GM23338 (cell line): ENCODE measurements at regions not wholly inside any gene's neighbourhood (a gene's known extent, or its start where the extent isn't known, plus 50 kb on each side); places are given as distances from the start of the nearest gene placed in this dataset.

Source experiments
- ATAC-seq: fragments of 200-7000 bp; cut with Tn5 transposase; 3 replicates; pipeline ENCODE4 v1.9.1; 2020
- DNase-seq: peaks from one replicate; pipeline ENCODE4 v3.0.0-alpha.2; 2015; ENCODE audit warnings: low spot score
- H2AFZ ChIP-seq: fragments of 200-600 bp; sonication (generic); 2 replicates; pipeline ENCODE4 v1.8.0; 2016; ENCODE audit warnings: antibody characterized with exemption, mild to moderate bottlenecking, moderate library complexity
- H3F3A ChIP-seq: fragments of 200-600 bp; sonication (generic); replicated peaks from 2 replicates; pipeline ENCODE4 v1.8.0; 2017; ENCODE audit warnings: antibody characterized with exemption, mixed run types, low read depth
- H3K27ac ChIP-seq: fragments of 200-600 bp; sonication (generic); 2 replicates; pipeline ENCODE4 v1.6.1; 2016; ENCODE audit warnings: low read depth
- H3K27me3 ChIP-seq: fragments of 200-600 bp; sonication (generic); 2 replicates; pipeline ENCODE4 v1.8.0; 2016; ENCODE audit warnings: mild to moderate bottlenecking, mixed run types, moderate library complexity; ENCODE audit not compliant: insufficient read depth
- H3K36me3 ChIP-seq: fragments of 200-600 bp; sonication (generic); 2 replicates; pipeline ENCODE4 v1.8.0; 2016; ENCODE audit warnings: mild to moderate bottlenecking; ENCODE audit not compliant: insufficient read depth
- H3K4me1 ChIP-seq: fragments of 200-600 bp; sonication (generic); 2 replicates; pipeline ENCODE4 v1.8.0; 2016; ENCODE audit warnings: mild to moderate bottlenecking, moderate library complexity; ENCODE audit not compliant: insufficient read depth
- H3K4me2 ChIP-seq: fragments of 200-600 bp; sonication (generic); 2 replicates; pipeline ENCODE4 v1.7.1; 2017; ENCODE audit warnings: mixed run types
- H3K4me3 ChIP-seq: fragments of 200-600 bp; sonication (generic); 2 replicates; pipeline ENCODE4 v1.6.1; 2016; ENCODE audit warnings: mixed run types
- H3K79me2 ChIP-seq: fragments of 200-600 bp; sonication (generic); replicated peaks from 2 replicates; pipeline ENCODE4 v1.8.0; 2017; ENCODE audit warnings: mild to moderate bottlenecking; ENCODE audit not compliant: insufficient read depth
- H3K9me2 ChIP-seq: fragments of 200-600 bp; sonication (generic); 2 replicates; pipeline ENCODE4 v1.8.0; 2017; ENCODE audit not compliant: insufficient read depth
- H4K20me1 ChIP-seq: fragments of 200-600 bp; sonication (generic); replicated peaks from 2 replicates; pipeline ENCODE4 v1.8.0; 2017; ENCODE audit warnings: mild to moderate bottlenecking; ENCODE audit not compliant: insufficient read depth
- H3K27ac Mint-ChIP-seq: 2 replicates; pipeline ENCODE4 v1.8.0; 2020; ENCODE audit warnings: inconsistent platforms, mild to moderate bottlenecking, moderate library complexity, mixed read lengths
- H3K27me3 Mint-ChIP-seq: 3 replicates; pipeline ENCODE4 v1.8.0; 2022; ENCODE audit warnings: low read depth, mild to moderate bottlenecking, moderate library complexity, mixed read lengths, inconsistent platforms; ENCODE audit not compliant: insufficient read depth, poor library complexity
- H3K36me3 Mint-ChIP-seq: 3 replicates; pipeline ENCODE4 v1.8.0; 2021; ENCODE audit warnings: low read depth, mild to moderate bottlenecking, inconsistent platforms, moderate library complexity, mixed read lengths
- H3K4me1 Mint-ChIP-seq: 3 replicates; pipeline ENCODE4 v1.8.0; 2020; ENCODE audit warnings: mild to moderate bottlenecking, inconsistent platforms, mixed read lengths
- H3K4me3 Mint-ChIP-seq: 3 replicates; pipeline ENCODE4 v1.8.0; 2021; ENCODE audit warnings: moderate library complexity, mild to moderate bottlenecking, inconsistent platforms, mixed read lengths
- H3K9me3 Mint-ChIP-seq: 3 replicates; pipeline ENCODE4 v1.8.0; 2020; ENCODE audit warnings: moderate library complexity, mild to moderate bottlenecking, inconsistent platforms, mixed read lengths
- CREB1 ChIP-seq: fragments of 250-450 bp; sonication (Bioruptor Pico); IDR thresholded peaks from 2 replicates; pipeline ENCODE4 v1.5.0; 2020; ENCODE audit warnings: low read depth, mild to moderate bottlenecking, moderate library complexity
- EZH2 ChIP-seq: fragments of 200-600 bp; sonication (generic); IDR thresholded peaks from one replicate; pipeline ENCODE4 v1.8.0; 2017; ENCODE audit warnings: antibody characterized with exemption, mild to moderate bottlenecking, low read depth; ENCODE audit not compliant: unreplicated experiment
- EZH2phosphoT487 ChIP-seq: fragments of 200-600 bp; sonication (generic); IDR thresholded peaks from one replicate; pipeline ENCODE4 v1.8.1; 2018; ENCODE audit warnings: antibody characterized with exemption; ENCODE audit not compliant: unreplicated experiment
- JUNB ChIP-seq: IDR thresholded peaks from one replicate; pipeline ENCODE4 v1.6.1; 2016; ENCODE audit warnings: antibody characterized with exemption; ENCODE audit not compliant: unreplicated experiment
- NANOG ChIP-seq: IDR thresholded peaks from 2 replicates; pipeline ENCODE4 v1.6.1; 2016; ENCODE audit warnings: antibody characterized with exemption, borderline replicate concordance
- POLR2AphosphoS5 ChIP-seq: IDR thresholded peaks from 2 replicates; pipeline ENCODE4 v1.6.1; 2016; ENCODE audit warnings: antibody characterized with exemption, low read depth
- STAT1 ChIP-seq: IDR thresholded peaks from one replicate; pipeline ENCODE4 v1.6.1; 2016; ENCODE audit warnings: antibody characterized with exemption; ENCODE audit not compliant: unreplicated experiment
- ZNF114 ChIP-seq: fragments of 250-450 bp; sonication (Bioruptor Pico); IDR thresholded peaks from 2 replicates; pipeline ENCODE4 v1.5.0; 2020; ENCODE audit warnings: mild to moderate bottlenecking, moderate library complexity
- ZNF331 ChIP-seq: fragments of 250-450 bp; sonication (Bioruptor Pico); IDR thresholded peaks from 2 replicates; pipeline ENCODE4 v1.5.0; 2020; ENCODE audit warnings: low read depth, mild to moderate bottlenecking, moderate library complexity
- TF ChIP-seq, protein P1 (sequence below), 2 experiments: fragments of 200-600 bp in 1 of 2; sonication (generic) in 1 of 2; conservative IDR thresholded peaks; 2 replicates each; pipeline versions ENCODE4 v1.5.1 to v1.6.1; 2016 to 2017; ENCODE audit warnings: antibody characterized with exemption in 2 of 2, low read depth in 2 of 2, mild to moderate bottlenecking in 2 of 2, moderate library complexity in 1 of 2
- TF ChIP-seq, protein P2 (sequence below): fragments of 250-450 bp; sonication (Bioruptor Pico); IDR thresholded peaks from 2 replicates; pipeline ENCODE4 v1.5.0; 2020; ENCODE audit warnings: mild to moderate bottlenecking, moderate library complexity
- TF ChIP-seq, protein P3 (sequence below): IDR thresholded peaks from one replicate; pipeline ENCODE4 v1.6.1; 2018; ENCODE audit warnings: antibody characterized with exemption; ENCODE audit not compliant: unreplicated experiment
- TF ChIP-seq, protein P4 (sequence below): IDR thresholded peaks from 2 replicates; pipeline ENCODE4 v1.6.1; 2016; ENCODE audit warnings: antibody characterized with exemption

DNA sequence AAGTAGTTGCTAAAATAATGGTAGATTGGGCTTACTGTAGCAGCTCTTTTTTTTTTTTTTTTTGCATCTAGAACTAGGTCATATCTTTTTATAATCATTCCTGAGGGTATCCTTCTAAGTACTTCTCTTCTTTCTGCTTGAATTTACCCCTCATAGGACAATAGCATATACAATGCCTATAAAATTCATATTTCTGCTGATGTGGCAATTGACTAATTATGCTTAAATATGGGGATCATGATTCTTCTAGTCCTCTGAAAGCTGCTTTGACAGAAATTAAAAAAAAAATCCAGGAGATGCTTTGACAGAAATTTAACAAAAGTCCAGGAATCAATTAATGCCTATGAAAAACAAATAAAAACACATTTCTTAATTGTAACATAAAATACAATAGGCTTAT lies 358.4 kb downstream of the CCDC85A start:
- TF ChIP-seq ZNF331: no peak
- TF ChIP-seq EZH2phosphoT487: no peak
- no peak for TF ChIP-seq ZNF114
- no peak for TF ChIP-seq NANOG
- TF ChIP-seq, protein P1, sequence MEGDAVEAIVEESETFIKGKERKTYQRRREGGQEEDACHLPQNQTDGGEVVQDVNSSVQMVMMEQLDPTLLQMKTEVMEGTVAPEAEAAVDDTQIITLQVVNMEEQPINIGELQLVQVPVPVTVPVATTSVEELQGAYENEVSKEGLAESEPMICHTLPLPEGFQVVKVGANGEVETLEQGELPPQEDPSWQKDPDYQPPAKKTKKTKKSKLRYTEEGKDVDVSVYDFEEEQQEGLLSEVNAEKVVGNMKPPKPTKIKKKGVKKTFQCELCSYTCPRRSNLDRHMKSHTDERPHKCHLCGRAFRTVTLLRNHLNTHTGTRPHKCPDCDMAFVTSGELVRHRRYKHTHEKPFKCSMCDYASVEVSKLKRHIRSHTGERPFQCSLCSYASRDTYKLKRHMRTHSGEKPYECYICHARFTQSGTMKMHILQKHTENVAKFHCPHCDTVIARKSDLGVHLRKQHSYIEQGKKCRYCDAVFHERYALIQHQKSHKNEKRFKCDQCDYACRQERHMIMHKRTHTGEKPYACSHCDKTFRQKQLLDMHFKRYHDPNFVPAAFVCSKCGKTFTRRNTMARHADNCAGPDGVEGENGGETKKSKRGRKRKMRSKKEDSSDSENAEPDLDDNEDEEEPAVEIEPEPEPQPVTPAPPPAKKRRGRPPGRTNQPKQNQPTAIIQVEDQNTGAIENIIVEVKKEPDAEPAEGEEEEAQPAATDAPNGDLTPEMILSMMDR (conservative IDR thresholded peaks at IDR 0.05; ENCODE audit: low read depth in 2 of 2): no peak
- TF ChIP-seq POLR2AphosphoS5: no peak
- no peak for TF ChIP-seq STAT1
- TF ChIP-seq EZH2: no peak
- TF ChIP-seq, protein P2, sequence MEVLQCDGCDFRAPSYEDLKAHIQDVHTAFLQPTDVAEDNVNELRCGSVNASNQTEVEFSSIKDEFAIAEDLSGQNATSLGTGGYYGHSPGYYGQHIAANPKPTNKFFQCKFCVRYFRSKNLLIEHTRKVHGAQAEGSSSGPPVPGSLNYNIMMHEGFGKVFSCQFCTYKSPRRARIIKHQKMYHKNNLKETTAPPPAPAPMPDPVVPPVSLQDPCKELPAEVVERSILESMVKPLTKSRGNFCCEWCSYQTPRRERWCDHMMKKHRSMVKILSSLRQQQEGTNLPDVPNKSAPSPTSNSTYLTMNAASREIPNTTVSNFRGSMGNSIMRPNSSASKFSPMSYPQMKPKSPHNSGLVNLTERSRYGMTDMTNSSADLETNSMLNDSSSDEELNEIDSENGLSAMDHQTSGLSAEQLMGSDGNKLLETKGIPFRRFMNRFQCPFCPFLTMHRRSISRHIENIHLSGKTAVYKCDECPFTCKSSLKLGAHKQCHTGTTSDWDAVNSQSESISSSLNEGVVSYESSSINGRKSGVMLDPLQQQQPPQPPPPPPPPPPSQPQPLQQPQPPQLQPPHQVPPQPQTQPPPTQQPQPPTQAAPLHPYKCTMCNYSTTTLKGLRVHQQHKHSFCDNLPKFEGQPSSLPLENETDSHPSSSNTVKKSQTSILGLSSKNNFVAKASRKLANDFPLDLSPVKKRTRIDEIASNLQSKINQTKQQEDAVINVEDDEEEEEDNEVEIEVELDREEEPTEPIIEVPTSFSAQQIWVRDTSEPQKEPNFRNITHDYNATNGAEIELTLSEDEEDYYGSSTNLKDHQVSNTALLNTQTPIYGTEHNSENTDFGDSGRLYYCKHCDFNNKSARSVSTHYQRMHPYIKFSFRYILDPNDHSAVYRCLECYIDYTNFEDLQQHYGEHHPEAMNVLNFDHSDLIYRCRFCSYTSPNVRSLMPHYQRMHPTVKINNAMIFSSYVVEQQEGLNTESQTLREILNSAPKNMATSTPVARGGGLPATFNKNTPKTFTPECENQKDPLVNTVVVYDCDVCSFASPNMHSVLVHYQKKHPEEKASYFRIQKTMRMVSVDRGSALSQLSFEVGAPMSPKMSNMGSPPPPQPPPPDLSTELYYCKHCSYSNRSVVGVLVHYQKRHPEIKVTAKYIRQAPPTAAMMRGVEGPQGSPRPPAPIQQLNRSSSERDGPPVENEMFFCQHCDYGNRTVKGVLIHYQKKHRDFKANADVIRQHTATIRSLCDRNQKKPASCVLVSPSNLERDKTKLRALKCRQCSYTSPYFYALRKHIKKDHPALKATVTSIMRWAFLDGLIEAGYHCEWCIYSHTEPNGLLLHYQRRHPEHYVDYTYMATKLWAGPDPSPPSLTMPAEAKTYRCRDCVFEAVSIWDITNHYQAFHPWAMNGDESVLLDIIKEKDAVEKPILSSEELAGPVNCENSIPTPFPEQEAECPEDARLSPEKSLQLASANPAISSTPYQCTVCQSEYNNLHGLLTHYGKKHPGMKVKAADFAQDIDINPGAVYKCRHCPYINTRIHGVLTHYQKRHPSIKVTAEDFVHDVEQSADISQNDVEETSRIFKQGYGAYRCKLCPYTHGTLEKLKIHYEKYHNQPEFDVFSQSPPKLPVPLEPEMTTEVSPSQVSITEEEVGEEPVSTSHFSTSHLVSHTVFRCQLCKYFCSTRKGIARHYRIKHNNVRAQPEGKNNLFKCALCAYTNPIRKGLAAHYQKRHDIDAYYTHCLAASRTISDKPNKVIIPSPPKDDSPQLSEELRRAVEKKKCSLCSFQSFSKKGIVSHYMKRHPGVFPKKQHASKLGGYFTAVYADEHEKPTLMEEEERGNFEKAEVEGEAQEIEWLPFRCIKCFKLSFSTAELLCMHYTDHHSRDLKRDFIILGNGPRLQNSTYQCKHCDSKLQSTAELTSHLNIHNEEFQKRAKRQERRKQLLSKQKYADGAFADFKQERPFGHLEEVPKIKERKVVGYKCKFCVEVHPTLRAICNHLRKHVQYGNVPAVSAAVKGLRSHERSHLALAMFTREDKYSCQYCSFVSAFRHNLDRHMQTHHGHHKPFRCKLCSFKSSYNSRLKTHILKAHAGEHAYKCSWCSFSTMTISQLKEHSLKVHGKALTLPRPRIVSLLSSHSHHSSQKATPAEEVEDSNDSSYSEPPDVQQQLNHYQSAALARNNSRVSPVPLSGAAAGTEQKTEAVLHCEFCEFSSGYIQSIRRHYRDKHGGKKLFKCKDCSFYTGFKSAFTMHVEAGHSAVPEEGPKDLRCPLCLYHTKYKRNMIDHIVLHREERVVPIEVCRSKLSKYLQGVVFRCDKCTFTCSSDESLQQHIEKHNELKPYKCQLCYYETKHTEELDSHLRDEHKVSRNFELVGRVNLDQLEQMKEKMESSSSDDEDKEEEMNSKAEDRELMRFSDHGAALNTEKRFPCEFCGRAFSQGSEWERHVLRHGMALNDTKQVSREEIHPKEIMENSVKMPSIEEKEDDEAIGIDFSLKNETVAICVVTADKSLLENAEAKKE (CRISPR knock-in tag): no peak
- TF ChIP-seq, protein P3, sequence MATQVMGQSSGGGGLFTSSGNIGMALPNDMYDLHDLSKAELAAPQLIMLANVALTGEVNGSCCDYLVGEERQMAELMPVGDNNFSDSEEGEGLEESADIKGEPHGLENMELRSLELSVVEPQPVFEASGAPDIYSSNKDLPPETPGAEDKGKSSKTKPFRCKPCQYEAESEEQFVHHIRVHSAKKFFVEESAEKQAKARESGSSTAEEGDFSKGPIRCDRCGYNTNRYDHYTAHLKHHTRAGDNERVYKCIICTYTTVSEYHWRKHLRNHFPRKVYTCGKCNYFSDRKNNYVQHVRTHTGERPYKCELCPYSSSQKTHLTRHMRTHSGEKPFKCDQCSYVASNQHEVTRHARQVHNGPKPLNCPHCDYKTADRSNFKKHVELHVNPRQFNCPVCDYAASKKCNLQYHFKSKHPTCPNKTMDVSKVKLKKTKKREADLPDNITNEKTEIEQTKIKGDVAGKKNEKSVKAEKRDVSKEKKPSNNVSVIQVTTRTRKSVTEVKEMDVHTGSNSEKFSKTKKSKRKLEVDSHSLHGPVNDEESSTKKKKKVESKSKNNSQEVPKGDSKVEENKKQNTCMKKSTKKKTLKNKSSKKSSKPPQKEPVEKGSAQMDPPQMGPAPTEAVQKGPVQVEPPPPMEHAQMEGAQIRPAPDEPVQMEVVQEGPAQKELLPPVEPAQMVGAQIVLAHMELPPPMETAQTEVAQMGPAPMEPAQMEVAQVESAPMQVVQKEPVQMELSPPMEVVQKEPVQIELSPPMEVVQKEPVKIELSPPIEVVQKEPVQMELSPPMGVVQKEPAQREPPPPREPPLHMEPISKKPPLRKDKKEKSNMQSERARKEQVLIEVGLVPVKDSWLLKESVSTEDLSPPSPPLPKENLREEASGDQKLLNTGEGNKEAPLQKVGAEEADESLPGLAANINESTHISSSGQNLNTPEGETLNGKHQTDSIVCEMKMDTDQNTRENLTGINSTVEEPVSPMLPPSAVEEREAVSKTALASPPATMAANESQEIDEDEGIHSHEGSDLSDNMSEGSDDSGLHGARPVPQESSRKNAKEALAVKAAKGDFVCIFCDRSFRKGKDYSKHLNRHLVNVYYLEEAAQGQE: no peak
- no peak for TF ChIP-seq JUNB
- TF ChIP-seq, protein P4, sequence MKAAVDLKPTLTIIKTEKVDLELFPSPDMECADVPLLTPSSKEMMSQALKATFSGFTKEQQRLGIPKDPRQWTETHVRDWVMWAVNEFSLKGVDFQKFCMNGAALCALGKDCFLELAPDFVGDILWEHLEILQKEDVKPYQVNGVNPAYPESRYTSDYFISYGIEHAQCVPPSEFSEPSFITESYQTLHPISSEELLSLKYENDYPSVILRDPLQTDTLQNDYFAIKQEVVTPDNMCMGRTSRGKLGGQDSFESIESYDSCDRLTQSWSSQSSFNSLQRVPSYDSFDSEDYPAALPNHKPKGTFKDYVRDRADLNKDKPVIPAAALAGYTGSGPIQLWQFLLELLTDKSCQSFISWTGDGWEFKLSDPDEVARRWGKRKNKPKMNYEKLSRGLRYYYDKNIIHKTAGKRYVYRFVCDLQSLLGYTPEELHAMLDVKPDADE: no peak
- TF ChIP-seq CREB1 (CRISPR knock-in tag): no peak
- no peak overlapping the region for H2AFZ ChIP-seq
- no peak for ATAC-seq

More for the DNA sequence above, 358.4 kb downstream of the CCDC85A start:
- Mint-ChIP-seq H3K36me3 (no peaks in the 10 kb centered on the region), H3K27ac (no peak overlapping the region), H3K4me1 (no peaks in the 10 kb centered on the region), H3K9me3 (peaks cover 5% of the 10 kb centered on the region; the same call in 2 of the 3 replicates), H3K4me3 (no peak overlapping the region), H3K27me3 (no peaks in the 10 kb centered on the region)
- Histone ChIP-seq H3K79me2 (no peaks in the 10 kb centered on the region), H3K4me2 (no peak overlapping the region), H3K4me3 (no peak overlapping the region), H3K36me3 (no peaks in the 10 kb centered on the region), H3F3A (no peaks in the 10 kb centered on the region), H4K20me1 (no peaks in the 10 kb centered on the region), H3K9me2 (no peaks in the 10 kb centered on the region), H3K4me1 (no peaks in the 10 kb centered on the region), H3K27me3 (no peaks in the 10 kb centered on the region), H3K27ac (no peak overlapping the region)
- DNase-seq: no peak
